ENCODE measurements at regions not wholly inside any gene's neighbourhood (a gene's known extent, or its start where the extent isn't known, plus 50 kb on each side); places are given as distances from the start of the nearest gene placed in this dataset.

- no peak for DNase-seq
Measured at GRCh38 chr7:46343802-46344201, 422.7 kb upstream of the IGFBP3 start.

DNA sequence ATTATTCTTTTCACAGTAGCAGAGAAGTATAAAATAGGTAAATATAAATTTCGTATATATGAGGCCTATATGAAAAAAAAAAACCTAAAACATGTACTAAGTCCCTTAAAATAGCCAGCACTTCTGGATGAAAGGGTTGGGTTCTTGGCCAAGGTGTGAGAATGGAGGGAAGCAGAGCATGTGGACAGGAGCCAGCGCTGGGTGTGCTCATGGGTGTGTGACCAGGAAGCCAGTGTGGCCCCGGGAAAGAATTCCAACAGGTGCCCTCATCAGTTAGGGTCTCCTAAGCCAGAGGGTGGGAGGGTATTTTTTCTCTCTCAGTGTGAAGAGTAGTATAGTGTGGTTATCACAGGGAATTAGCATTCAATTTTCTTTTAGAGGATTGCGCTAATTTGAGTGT is 401.9 kb upstream of the IGFBP3 start:
- no peak for DNase-seq

DNA sequence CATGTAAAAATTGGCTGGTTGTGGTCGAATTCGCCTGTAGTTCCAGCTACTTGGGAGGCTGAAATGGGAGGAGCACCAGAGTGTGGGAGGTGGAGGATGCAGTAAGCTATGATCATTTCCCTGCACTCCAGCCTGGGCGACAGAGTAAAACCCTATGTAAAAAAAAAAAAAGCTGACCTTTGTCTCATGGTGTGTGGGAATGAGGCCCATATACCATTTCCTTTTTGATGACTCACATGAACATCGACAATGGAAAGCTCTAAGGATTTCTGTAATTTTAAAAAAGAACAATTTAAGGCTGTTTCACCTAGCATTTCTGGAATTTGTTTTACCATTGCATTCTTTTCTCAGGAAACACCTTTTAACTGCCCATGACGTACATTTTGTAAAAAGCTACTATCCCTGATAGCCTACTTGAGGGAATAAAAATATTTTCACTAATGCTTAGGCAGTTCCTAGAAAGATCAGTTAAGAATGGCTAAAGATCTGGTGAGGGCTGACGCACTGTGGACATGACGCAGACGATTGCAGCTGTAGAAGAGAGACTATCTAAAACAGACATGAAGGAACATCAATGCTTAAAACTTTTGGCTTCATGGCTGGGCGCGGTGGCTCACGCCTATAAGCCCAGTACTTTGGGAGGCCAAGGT is 400.6 kb upstream of the IGFBP3 start:
- DNase-seq = no peak

DNA sequence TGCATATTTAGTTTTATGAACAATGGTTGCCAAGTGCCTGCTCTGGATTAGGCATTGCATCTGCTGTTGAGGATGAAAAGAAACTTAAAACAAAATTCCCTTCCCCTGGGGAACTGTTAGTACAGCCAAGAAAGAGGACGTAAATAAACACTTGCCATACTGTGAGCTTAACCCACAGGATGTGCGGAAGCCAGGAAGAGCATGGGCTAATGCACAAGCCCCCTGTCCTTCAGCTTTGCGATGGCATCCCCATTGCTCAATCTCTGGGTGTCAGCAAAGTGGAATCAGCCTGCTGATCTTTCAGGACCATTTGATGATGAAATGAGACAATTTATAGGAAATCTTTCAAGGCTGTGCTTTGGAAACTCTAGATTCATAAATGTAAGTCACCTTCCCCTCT is 399.9 kb upstream of the IGFBP3 start:
- DNase-seq = no peak

DNA sequence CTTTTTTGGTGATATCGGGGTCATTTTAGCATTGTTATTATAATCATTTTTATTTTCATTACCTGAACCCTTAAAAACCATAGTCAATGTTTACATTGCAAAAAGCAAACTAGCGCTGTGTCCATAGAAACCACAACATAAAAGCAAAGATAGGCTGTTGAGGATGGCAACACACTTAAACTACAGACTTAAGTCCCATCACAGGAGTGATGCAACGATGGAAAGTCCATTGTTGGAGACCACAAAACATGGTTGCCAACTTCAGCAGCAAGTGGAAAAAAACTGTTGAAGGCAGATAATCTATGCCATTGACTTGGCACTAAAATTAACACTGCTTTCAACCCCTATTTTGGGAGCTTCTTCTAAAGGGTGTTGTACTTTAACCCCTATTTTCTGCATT is 398.8 kb upstream of the IGFBP3 start:
- no peak for DNase-seq

DNA sequence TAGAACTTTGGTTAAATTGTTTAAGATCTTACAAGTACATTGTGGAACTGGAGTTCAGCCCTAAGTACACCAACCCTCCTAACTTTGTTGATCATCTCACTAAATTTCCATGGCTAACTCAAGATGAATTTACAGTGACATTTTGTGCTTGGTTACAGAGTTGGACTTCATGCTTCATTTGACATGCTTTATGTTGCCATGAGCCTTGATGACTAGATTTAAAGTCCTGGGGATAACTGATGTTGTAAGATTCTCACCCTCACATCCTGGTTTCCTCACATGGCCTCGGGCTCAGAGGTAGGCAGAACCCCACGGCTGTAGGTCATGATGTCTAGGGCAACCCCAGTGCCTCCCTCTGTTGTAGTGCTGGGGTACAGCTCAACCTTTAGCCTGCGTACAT is 397.2 kb upstream of the IGFBP3 start:
- no peak for DNase-seq

DNA sequence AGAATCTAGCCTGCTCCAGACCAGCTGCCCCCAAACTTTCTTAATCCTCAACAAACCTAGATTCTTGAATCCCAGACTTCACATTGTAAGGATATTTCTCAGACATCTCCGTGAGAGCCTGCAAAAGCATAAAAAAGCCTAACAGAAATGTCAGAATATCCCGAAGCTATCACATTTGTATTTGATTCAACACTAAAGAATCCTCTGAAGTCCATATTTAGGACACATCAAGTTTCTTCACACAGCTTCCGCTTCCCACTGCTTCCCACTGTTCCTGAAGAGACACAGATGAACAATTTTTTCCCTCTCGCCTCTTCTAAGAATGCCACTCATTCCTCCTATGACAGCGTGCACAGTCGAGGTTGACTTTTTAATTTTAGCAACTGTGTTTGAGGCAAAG is 396.2 kb upstream of the IGFBP3 start:
- no peak for DNase-seq

DNA sequence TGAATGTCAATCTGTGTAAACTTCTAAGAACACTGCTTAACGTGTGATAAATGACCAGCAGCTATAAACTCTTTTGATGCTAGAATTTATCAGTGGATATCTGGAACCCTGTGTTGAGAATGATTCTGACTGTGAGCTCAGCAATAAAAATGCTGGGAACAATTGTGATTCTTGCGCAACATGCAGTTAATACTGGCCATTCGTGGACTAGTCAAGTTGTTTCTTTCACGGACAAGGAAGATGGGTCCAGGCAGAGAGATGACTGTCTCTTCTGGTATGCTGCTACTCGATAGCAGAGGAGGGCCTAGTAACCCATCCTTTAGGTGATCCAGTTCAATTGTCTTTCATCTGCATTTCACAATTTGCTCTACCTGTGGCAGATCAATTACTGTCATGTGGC is 394.8 kb upstream of the IGFBP3 start:
- no peak for DNase-seq

- DNase-seq = no peak
Measured at GRCh38 chr7:46301677-46302076, 380.6 kb upstream of the IGFBP3 start.

- no peak for DNase-seq
Measured at GRCh38 chr7:46297515-46297914, 376.4 kb upstream of the IGFBP3 start.

DNA sequence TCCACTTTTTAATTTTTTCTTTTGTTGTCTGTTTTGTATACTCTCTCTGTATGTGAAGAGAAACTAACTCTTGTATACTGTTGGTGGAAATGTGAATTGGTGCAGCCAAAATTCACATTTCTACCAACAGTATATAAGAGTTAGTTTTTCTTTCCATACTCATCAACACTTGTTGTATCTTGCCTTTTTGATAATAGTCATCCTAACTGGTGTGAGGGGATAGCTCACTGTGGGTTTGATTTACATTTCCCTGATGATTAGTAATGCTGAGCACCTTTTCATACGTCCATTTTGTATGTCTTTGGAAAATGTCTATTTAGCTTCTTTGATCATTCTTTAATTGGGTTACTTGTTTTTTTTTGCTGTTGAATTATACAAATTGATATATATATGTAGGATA is 375.5 kb upstream of the IGFBP3 start:
- no peak for DNase-seq

GRCh38 chr7:46294381-46294780 is 373.3 kb upstream of the IGFBP3 start:
- no peak for DNase-seq

GRCh38 chr7:46292741-46293140 is 371.7 kb upstream of the IGFBP3 start:
- DNase-seq = no peak

- no peak for DNase-seq
Measured at GRCh38 chr7:46291601-46292150, 370.6 kb upstream of the IGFBP3 start.

DNA sequence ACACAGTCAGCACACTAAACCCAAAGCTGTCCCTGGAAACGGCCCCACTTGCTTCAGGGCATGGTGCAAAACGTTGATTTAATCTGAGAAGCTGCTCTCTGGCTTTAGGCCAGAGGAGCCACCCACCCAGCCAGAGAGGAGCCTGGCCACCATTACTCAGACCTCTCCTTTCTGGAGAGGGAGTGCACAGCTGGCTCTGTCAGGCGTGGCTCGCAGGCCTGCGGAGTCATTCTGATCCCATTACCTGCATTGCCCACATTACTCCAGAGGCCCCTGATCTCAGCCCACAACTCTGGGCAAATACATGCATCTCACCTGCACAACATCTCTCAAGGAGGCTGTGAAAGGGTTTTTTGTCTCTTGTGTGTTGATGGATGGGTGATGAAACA is 370.0 kb upstream of the IGFBP3 start:
- no peak for DNase-seq

DNA sequence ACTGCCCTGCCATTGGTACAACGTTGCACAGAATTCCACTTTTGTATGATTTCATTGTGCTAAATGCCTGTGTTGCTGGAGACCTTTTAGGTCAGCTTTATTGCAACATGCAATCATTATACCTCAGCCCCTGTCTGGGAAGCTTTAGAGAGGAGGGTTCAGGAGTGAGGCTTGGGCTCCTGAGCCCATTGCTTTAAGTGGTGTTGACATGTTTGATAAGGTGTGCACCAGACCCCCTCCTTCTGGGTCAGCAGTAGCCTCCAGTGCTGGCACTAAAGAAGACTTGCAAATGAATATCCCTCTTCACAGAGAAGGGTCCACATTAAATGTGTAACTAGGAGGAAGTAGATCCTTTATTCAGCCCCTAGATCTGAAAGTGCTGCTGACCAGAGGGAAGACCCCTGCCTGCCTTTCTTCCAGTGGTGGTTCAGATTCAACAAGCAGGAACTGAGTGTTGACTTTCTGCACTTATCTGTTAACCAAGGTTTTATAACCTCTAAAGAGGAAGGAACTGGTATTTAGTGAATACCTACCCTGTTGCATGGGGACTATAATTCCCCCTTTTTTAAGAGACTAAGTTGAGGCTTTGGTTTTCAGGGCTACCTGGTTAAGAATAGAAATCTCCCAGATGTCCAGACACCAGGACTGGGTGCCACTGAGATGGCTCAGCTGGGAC is 369.4 kb upstream of the IGFBP3 start:
- DNase-seq = no peak

DNA sequence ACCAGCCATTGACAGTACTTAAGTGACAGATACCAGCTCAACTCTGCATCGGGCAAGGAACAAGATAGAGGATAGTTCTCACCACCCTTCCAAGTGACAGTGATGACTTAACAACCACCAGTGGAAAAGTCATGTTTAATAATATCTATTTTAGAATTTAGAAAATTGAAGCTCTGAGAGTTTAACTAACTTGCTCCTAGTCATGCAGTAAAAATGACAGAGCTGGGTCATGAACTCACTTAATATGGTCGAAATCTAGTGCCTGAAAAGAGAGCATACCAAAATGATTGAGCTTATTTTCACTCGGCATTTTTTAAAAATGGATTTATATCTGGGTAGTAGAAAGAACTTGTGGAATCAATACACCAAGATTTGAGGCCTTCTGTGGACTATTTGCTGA is 367.8 kb upstream of the IGFBP3 start:
- DNase-seq = no peak

- no peak for DNase-seq
Measured at GRCh38 chr7:46288010-46288409, 366.9 kb upstream of the IGFBP3 start.

- DNase-seq = no peak
Measured at GRCh38 chr7:46286957-46287356, 365.9 kb upstream of the IGFBP3 start.

- no peak for DNase-seq
Measured at GRCh38 chr7:46286356-46286755, 365.3 kb upstream of the IGFBP3 start.

DNA sequence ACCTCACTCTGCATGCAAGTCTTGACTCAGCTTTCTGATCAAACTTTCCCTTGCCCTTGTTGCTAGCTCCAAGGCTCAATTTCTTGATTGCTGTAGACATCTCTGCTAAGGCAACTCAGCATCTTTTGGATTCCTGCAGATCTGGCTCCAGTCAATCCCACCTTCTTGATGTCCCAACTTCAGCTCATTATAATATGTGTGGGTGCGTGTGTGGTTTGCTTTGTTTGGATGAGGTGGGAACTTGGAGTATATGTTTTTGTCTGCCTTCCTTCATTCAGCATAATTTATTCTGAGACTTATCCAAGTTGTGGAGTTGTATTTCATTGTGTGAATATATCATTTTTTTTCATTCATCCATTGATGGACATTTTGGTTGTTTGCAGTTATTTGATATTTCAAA is 364.8 kb upstream of the IGFBP3 start:
- DNase-seq = no peak

- no peak for DNase-seq
Measured at GRCh38 chr7:46283852-46284251, 362.8 kb upstream of the IGFBP3 start.

DNA sequence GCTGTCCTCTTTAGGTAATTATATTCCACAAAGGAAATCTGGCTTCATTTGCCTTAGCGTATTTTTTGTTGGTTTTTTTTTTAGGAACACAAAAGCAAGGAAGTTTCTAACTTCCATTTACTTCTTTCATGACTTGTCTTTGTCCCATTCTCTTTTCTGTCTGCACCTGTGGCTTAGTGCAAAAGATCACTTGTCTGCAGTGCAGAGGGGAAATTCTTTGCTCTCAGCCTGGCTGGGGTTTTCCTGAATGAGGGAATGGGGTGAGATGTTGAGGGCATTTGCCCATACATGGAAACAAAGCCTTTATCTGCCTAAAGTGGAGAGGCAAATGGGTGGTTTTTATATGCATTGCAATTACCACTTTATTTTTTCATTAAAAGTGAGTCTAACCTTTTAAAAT is 361.1 kb upstream of the IGFBP3 start:
- no peak for DNase-seq

DNA sequence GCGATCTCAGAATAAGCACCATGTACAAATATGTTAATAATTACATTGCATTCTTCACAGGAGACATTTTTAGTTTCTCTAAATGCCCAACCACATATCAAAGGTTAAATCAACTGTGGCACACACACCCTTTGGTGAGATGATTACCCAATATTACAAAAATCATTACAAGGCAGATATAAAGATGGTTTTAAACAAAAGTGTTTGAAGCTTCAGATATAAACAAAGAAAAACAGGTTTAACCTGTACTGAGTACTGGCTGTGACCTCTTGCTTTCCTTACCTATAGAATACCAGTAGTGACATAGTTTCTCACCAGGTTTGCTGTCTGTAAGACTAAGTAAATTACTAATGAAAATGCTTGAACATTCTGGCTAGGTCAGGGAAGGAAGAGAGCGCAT is 360.0 kb upstream of the IGFBP3 start:
- no peak for DNase-seq

GRCh38 chr7:46279290-46279689 is 358.2 kb upstream of the IGFBP3 start:
- no peak for DNase-seq
